ENCODE measurements at regions not wholly inside any gene's neighbourhood (a gene's known extent, or its start where the extent isn't known, plus 50 kb on each side); places are given as distances from the start of the nearest gene placed in this dataset.
"Not testable (repeated sequence)": the region's sequence is repeated elsewhere in the genome, so short reads cannot be mapped to it uniquely, and the experiment has no call there.

DNA sequence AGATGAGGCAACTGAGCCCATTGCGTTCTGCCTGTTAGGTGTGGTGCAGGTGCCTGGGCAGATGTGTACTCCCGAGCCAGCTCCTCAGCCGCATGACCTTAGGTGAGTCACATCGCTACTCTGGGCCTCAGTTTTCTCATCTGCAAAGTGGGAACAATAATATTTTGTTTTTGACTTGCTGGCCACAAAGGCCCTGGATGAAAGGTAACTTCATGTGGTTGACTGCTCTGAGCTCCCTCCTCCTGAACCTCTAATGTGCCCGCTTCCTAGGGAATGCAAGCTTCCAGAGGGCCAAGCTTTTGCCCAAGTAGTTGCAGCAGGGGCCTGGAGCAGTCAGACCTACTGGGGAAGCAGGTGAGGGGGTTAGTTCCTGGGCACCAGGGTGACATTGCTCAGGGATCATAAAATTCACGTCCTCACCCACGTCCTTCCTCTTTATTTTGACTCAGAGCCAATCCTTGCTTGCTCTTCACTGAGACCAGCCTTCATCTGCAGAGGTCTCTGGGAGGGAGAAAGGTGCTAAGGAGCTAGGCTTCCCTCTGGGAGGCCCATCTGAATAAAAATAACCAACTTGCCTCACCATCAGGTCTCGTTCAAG, 149.0 kb upstream of the TLE3 start:
- no peak for DNase-seq (ENCODE audit: low spot score)

DNA sequence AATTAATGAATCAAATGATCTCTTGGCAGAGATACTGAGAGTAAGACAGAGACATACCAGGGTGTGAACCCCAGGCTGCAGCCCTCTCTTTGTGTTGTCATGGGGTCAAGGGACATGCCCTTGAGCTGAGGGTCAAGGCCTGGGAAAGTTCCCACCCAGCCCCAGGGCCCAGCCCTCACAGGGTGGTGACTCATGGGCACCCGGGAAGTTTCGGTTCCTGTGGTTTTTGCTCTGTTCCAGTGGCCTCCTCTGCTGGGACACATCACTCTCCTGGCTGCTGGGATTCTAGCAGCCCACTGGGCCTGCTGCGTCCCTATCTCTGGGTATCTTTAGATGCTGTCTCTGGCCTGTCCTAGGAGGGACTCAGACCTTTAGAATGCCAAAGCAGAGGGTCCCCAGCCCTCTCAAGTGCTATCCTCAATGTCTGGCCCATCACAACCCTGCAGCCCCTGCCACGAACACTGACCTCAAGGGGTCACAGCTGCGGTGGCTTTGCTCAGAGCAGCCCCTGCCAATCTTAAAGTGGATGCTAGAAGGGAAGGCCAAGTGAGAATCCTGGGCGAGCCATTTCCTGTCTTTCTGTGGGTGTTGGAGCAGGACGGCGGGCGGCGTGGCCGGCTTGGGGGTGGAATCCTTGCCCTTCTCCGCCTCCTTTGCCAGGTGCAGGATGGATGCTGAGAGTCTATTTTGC, 148.4 kb upstream of the TLE3 start:
- DNase-seq (ENCODE audit: low spot score), result no peak

DNA sequence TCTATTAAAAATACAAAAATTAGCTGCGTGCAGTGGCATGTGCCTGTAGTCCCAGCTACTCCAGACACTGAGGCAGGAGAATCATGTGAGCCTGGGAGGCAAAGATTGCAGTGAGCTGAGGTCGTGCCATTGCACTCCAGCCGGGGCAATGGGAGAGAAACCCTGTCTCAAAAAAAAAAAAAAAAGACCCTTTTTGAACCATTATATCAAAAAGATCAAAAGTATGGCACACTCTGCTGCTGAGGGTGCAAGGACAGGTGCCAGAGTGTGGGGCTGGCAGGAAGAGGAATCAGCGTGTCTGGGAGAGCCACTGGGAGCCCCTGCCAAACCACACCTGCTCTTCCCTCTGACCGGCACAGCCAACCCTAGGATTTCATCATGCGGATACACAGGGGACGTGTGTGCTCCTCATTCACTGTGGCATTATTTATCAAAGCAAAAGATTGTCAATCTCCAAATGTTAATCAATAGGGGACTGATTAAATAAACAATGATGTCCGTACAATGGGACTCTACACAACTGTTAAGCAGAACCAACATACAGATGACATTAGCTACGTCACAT, 147.3 kb upstream of the TLE3 start:
- DNase-seq (ENCODE audit: low spot score), result no peak

DNA sequence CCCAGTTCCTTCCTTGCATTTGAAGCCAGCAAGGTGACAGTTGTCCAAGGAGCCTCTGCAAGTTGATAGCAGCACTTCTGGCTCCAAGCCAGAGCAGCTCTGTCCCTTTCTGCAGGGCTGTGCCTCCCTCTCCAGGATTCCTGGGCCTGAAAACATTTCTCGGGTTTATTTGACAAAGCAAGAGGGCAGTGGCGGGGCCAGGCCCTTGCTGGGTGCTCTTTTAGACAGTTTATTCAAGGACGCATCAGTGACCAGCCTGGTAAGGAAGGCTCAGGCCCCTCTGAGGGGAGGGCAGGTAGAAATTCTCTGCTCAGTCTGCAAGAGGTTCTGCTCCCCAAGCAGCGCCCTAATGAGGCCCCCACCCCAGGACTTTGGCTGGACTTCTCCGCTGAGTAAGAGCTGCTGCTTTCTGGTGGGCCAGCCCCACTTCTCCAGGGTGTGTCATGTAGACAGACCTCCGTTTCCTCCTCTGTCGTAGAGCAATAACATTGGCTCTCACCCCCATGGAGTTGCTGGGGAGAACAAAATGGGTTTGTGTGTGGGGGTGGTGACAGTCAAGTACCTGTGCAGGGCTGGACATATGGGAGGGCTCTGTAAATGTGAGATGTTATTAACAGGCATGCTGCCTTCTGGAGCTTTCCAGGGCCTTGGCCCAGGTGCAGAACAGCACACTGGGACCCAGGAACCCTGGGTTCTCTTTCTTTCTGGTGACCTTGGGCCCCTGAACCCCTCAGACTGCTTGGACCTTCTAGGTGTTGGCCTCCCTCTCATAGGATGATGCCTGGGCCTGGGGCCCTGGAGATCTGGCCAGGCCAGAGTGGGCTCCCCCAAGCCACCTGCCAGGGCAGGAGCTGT, 146.2 kb upstream of the TLE3 start:
- no peak for DNase-seq (ENCODE audit: low spot score)

DNA sequence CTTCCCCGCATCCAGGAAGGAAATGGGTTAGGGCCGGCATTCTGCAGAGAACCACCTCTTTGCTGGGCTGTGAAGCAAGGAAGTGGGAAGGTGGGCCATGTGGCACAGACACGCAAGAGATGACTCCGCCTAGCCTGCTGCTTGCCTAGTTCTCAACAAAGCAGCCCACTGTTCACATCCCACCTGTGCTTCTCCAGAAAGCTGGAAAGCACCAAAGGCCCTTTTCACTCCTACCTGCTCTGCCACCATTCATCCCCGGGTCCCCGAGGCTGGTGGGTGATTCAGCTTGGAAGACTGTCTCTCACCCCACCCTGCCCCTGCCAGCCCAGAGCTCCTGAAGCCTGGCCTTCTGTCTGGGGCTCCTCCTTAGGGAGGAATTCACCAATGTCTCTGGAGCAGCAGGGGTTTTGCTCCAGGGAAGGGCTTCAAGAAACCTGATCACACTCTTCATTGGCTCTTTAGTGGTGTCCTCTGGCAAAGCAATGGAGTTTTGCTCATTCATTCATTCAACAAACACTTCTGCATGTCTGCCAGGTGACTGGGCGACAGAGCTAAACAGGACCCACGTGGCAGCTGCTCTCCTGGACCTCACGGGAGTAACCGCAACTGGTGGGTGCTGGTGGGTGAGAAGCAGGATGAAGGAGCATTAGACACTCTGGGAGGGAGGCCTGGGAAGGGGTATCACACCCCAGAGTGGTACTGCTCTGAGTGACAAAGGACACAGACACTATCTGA, 145.4 kb upstream of the TLE3 start:
- no peak for DNase-seq (ENCODE audit: low spot score)

DNA sequence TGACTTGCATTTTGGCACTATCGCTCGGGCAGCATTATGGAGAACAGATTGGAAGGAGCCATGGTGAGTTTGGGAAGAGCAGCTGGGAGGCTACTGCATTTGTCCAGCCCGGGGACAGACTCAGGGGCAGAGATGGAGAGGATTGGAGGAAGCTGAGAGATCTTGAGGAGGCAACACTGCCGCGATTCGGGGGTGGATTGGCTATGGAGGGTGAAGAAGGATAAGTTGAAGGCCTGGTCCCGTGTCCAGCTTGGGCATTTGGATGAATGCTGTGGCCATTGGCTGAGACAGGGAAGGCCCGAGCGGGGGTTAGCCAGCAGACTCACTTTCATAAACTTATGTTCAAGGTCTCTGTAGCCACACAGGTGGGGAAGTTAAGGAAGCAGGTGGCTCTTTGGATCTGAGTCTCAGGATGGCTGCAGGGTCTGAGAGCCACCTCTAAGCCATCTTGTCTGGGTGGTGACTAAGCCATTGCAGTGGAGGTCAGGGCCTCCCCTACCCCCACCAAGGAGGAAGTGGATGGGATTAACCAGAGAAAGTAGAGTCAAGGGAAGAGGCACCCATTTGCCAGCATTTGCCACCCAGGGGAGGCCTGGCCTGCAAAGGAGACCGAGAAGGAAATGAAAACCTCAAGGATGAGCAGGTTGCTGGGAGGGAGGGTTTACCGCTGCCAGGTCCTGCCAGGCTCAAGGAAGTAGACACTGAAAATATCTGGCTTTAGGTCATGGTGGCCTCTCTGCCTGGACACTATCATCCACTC, 144.0 kb upstream of the TLE3 start:
- DNase-seq (ENCODE audit: low spot score), result no peak

DNA sequence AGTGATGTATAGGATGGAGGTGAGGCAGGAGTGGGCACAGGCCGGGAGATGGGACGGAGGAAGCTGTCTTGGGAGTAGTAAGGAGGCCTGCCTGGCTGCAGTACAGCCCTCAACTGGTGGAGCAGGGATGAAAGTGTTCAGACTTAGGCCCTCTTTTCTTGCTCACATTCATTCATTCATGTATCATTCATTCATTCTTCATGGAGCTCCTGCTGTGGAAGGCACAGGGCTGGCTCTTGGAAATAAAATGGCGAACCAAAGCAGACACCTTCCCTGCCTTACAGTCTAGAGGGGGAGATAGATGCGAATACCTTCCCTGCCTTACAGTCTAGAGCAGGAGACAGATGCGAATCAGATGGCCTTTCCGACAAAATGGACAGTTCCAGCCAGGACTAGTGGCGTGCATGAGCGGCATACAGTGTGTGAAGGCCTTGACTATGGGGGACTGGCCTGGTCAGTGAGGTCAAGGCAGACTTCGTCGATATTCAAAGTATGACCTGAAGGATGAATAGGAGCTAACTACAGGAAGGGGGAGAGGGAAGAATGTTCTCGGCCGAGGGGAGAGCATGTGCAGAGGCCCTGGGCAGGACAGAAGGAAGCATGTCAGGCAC, 143.2 kb upstream of the TLE3 start:
- DNase-seq (ENCODE audit: low spot score), result no peak

DNA sequence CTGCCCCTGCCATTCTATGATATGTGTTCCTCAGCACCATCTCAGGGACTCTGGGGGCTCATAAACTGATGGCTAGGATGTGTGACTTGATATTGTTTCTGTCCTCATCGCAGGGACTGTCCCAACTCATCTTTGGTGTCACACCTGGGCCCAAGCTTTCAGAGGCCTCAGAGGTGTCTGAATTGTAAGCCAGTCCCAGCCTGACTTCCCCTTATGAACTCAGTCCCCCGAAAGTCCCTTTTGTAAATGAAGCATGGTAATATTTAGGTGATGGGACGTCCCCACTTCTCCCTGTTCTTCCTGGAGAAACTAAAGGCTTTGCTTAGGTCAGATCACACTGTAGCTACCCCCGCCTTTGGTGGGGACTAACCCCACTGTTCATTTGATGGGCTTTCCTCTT, 142.4 kb upstream of the TLE3 start:
- DNase-seq (ENCODE audit: low spot score), result no peak

DNA sequence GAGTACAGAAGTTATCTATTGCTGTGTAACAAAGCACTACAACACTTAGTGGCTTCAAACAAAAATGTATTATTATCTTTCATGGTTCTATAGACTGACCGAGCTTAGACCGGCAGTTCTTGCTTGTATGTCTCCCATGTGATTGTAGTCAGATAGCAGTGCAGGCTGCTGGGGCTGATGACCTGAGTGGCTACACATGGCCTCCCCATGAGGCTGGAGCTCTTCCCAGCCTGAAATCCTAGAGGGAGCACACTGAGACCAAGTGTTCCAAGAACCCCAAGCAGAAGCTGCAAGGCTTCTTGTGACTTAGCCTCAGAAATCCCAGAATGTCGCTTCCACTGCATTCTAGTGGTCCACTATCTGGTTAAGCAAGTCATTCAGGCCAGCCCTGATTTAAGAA, 141.2 kb upstream of the TLE3 start:
- no peak for DNase-seq (ENCODE audit: low spot score)

DNA sequence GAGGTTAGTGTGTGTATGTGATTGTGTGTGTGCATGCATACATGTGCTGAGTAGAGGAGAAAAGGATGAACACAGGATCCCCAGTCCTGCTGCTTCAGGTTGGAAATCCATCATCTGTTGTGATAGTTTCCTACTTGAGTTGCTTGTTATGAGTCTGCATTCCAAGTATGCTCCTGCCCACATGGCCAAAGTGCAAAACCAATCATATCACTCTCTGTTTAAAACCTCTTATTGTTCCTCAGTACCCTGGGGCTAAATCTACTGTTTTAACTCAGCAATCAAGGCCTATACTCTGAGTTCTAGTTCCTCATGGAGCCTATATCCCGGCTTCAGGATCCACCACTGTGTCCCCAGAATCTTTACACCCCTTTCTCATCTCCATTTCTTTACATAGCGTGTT, 139.9 kb upstream of the TLE3 start:
- DNase-seq (ENCODE audit: low spot score), result no peak

DNA sequence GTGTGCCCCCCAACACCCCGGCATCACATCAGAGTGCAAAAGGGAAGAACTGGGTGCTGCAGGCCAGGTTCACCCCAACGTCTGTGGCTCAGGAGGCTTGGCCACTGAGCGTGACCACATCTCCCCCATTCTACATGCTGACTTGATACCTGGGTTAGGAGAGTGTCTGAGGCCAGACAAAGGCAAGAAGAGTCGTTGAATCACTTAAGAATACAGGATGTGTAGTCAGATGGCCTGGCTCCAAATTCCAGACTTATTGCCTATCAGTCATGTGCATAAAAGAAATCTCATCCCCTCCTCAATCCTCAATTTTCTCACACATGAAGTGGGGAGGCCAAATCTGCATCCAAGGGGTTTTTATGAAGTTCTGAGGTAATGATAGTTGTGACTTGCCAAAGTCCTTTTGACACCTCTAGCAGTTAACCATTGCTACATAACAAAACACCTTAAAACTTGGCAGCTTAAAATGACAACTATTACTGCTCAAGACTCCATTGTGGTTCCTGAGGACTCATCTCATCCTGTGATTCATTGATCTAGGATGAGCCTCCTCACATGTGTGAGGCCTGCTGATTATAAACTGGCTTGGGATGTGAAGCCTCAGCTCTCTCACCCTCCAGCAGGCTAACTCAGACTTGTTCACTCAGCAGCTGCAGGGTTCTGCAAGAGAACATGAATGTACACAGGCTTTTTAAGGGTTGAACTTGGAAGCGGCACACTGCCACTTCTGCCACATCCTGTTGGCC, 138.8 kb upstream of the TLE3 start:
- DNase-seq (ENCODE audit: low spot score), result no peak

DNA sequence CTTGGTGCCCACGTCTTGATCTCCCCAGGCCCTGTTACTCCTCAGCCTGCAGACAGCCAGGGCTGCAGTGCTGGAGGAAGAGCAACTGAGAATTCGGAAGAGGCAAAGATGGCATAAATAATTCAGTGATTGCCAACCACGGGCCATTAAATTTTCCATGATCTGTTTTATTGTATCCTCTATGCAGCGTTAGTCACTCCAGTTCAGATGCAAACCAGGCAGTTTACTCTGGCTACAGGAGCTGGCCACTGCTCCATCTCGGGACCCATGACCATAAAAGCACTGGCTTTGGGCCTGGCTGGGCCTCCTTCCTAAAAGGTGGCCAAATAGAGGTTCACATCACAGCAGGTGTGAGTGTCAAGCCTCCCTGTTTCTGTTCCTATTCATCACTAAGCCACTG, 137.6 kb upstream of the TLE3 start:
- DNase-seq (ENCODE audit: low spot score), result no peak

DNA sequence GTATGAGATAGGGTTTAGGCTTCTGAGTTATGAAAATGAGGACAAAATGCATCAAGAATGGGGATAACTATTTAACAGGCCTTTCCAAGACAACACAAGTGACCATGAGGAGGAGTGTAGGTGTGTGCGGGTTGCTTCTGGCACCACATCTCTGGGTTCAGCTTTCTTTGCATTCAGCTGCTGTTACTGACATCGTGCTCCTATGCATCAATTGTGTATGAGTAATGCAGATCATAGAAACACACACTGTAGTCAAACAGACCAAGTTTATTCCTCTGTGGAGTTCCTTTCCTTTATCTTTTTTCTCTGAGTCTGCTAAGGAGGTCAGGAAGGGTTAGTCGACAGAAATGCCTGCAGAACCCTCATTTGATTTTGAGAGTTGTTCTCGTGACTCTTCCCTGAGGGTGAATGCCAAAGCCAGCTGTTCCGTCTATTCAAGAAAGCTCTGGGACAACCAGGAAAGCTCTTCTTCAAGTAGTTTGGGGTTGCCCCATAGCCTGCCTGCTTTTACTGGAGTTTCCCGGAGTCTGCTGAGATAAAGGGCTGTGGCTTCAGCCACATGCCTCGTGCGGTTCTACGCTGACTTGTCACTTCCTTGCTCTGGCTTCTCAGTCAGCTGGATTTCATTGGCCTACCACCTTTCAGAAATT, 136.7 kb upstream of the TLE3 start:
- DNase-seq (ENCODE audit: low spot score), result no peak

DNA sequence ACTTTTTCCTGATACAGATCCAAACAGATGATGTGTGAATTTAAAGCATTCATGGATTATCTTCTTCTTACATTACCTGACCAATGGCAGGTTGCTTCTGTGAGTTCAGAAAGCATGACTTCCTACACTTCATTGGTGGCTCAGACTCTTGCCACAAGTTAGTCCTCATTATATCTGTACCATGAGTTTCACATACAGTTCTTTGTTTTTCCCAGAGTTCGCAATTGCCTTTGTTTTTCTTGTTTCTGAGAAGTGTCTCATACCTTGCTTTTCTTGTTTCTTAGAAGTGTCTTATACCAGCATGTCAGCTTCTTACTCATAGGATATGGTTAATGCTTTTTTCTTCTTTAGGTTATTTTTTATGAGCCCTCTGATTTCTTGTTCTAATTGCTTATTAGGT, 133.8 kb upstream of the TLE3 start:
- DNase-seq (ENCODE audit: low spot score), result no peak

DNA sequence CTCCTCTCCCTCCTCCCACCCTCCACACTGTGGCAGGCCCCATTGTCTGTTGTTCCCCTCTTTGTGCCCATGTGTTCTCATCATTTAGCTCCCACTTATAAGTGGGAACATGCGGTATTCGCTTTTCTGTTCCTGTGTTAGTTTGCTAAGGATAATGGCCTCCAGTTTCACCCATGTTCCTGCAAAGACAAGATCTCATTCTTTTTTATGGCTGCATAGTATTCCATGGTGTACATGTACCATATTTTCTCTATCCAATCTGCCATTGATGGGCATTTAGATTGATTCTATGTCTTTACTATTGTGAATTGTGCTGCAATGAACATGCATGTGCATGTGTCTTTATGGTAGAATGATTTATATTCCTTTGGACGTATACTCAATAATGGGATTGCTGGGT, 130.2 kb upstream of the TLE3 start:
- DNase-seq (ENCODE audit: low spot score), result not testable (repeated sequence)

DNA sequence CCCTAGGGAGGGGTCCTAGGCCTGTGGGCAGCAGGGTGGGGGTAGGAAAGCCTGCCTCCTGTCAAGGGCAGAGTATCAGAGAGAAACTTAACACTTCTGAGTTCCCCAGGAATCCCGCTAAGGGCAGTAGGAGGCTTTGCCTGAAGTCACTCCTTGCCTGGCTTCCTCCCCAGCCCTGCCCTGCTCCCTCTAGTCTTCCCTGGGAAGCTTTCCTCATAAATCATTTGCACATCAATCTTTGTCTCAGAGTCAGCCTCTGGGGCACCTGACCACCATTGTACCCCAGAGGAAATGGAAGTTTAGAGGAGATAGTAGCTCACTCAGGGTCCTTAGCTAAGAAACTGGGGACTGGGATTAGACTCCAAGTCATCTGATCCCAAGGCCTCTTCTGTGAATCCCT, 129.4 kb upstream of the TLE3 start:
- no peak for DNase-seq (ENCODE audit: low spot score)

DNA sequence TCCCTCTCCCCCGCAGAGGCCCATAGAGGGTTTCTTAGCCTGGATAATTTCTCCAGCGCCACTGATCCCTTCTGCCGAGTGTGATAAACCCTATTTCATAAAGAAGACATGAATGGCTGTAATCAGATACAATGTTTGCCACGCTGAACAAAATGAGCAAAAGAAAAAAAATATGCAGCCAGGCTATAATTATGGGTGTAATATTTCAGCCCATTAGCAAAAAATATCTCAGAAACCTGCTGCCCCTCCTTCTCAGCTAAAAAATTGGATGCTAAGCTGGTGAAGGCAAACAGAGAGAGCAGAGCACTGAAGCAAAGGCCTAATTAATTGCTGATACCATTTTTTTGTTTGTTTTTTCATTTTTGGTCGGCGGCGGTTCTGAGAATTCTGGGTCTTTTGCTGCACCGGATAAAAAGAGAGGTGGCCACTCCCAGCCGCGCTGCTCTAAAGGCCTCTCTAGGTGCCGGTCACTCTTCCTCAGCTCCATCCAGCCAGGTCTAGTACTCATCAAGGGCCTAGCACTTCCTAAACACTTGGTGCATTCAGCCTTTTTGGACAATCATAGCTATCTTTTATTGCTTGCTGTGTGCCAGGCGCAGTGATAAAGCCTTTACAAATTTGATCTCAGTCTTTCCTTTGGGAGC, 128.7 kb upstream of the TLE3 start:
- DNase-seq (ENCODE audit: low spot score), result no peak

DNA sequence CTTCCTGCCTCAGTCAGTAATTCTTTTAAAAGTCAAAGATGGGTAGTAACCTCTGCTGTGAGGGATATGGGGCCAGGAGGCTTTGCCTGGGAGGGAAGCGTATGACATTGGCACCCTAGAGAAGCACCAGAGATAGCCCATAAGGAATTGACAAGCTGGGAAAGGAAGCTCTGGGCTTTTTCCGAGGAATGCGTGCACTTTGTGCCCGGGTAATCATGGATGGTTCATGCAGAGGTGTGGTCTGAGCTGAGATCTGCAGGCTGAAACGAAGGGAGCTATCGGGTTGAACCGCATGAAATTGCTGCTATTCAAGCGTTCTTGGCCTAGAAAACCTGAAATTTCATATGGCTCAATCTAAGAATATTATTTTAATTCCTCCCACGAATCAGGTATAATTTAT, 127.7 kb upstream of the TLE3 start:
- no peak for DNase-seq (ENCODE audit: low spot score)

DNA sequence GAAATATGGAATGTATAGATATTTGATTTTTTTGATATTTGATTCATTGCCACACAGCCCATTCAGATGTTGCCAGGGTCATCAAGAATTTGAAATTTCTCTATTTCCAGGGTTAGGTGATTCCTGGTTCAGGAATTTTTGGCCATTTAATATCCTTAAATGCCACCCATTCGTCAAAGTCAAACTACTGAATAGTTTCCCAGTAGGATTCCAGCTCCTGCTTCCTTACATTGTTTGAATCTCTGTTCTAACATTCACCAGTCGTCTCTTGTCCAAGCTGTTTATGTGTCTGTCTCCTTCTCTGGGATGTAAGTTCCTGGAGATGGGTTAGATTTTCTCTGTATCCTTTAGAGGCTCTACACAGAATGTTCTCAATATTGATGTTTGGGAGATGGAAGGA, 124.9 kb upstream of the TLE3 start:
- no peak for DNase-seq (ENCODE audit: low spot score)

Measured in NAMALWA (cell line).